ENCODE measurements at regions not wholly inside any gene's neighbourhood (a gene's known extent, or its start where the extent isn't known, plus 50 kb on each side); places are given as distances from the start of the nearest gene placed in this dataset.

- TF ChIP-seq GATA2 (IDR thresholded peaks at IDR 0.05; ENCODE audit: low read depth, low read length) (no peak), GATA3 (IDR thresholded peaks at IDR 0.05; ENCODE audit: low read depth, low read length) (no peak)
Measured at GRCh38 chr2:12305931-12306330, 410.8 kb upstream of the TRIB2 start.

Data from SH-SY5Y (cell line).